Mesothelial cell of epicardium (in vitro differentiated cells): ENCODE measurements at regions not wholly inside any gene's neighbourhood (a gene's known extent, or its start where the extent isn't known, plus 50 kb on each side); places are given as distances from the start of the nearest gene placed in this dataset.

ENCODE experiments used
- DNase-seq, 2 experiments: peaks; one replicate each; pipeline ENCODE4 v3.0.0; 2021; ENCODE audit warnings: low spot score in 2 of 2; ENCODE audit not compliant: unreplicated experiment in 2 of 2
- H3K27ac Mint-ChIP-seq: 2 replicates; pipeline ENCODE4 v1.8.0; 2021; ENCODE audit warnings: mixed read lengths
- H3K27me3 Mint-ChIP-seq: 2 replicates; pipeline ENCODE4 v1.8.0; 2021; ENCODE audit warnings: low read depth, mixed read lengths
- H3K36me3 Mint-ChIP-seq: 2 replicates; pipeline ENCODE4 v1.8.0; 2021; ENCODE audit warnings: mixed read lengths
- H3K4me1 Mint-ChIP-seq: 2 replicates; pipeline ENCODE4 v1.8.0; 2021; ENCODE audit warnings: mixed read lengths
- H3K4me3 Mint-ChIP-seq: 2 replicates; pipeline ENCODE4 v1.8.0; 2021; ENCODE audit warnings: mild to moderate bottlenecking, moderate library complexity, mixed read lengths
- H3K9me3 Mint-ChIP-seq: 2 replicates; pipeline ENCODE4 v1.8.0; 2021; ENCODE audit warnings: mixed read lengths
- TF ChIP-seq, protein P1 (sequence below): fragments of 200-600 bp; sonication (generic); IDR thresholded peaks from one replicate; pipeline ENCODE4 v1.5.0; 2021; ENCODE audit warnings: antibody characterized with exemption; ENCODE audit not compliant: unreplicated experiment

DNA sequence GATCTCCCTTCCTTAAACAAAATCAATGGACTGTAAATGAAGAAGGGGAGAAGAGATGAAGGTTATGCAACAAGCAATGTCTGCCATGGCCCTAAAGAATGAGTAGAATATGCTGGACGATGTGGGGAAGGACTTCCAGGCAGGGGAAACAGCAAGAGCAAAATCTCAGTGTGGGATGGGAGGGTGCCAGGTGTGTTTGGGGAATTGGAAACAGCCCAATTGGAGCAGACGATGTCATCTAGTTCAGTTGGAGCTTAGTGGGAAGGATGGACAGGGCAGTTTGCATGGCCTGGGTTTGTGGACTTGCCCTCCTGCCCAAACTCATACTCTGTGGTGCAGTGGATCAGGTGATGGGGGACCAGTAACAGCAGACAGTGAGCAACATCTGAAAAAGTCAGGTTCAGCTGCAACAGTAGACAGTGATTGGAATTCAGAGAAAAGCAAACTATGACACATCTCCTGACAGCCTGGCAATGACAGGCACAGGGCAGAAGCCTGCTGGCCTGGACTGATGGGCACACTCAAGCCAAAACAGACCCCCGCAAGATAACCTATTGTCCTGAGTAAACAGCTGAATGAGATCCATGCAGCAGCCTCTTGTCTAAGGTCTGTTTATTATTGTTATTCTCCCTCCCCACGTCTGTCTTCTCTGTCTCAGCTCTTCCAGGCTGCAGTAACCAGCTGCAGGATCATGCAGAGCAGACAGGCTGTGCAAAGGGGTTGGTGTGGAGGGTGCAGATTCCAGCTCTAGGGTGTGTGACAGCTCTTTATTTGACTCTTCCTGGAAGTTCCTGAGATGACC, 50.5 kb upstream of the PRELP start:
- Mint-ChIP-seq H3K4me1 (peaks cover 31% of the 10 kb centered on the region), H3K4me3 (no peak overlapping the region), H3K27ac (no peak overlapping the region), H3K36me3 (no peaks in the 10 kb centered on the region), H3K9me3 (no peaks in the 10 kb centered on the region), H3K27me3 (peaks cover 34% of the 10 kb centered on the region)
- TF ChIP-seq, protein P1, sequence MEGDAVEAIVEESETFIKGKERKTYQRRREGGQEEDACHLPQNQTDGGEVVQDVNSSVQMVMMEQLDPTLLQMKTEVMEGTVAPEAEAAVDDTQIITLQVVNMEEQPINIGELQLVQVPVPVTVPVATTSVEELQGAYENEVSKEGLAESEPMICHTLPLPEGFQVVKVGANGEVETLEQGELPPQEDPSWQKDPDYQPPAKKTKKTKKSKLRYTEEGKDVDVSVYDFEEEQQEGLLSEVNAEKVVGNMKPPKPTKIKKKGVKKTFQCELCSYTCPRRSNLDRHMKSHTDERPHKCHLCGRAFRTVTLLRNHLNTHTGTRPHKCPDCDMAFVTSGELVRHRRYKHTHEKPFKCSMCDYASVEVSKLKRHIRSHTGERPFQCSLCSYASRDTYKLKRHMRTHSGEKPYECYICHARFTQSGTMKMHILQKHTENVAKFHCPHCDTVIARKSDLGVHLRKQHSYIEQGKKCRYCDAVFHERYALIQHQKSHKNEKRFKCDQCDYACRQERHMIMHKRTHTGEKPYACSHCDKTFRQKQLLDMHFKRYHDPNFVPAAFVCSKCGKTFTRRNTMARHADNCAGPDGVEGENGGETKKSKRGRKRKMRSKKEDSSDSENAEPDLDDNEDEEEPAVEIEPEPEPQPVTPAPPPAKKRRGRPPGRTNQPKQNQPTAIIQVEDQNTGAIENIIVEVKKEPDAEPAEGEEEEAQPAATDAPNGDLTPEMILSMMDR, result no peak
- no peak for DNase-seq

DNA sequence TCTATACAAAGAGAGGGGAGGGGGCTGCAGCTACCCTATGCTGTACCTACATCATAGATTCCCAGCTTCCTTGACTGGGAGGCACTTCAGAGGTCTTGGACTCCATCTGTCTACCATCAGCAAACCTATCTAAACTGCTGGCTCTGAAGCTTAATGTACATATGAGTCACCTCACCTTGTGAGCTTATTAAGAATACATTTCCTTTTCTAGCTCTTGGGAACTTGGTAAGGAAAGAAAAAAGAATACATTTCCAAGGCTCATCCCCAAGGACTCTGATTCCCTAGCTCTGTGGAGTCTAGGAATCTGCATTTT, 50.0 kb upstream of the PRELP start:
- Mint-ChIP-seq H3K27ac (peak overlapping the region; percentile 66), H3K27me3 (peaks cover 34% of the 10 kb centered on the region), H3K36me3 (no peaks in the 10 kb centered on the region), H3K4me3 (no peak overlapping the region), H3K4me1 (peaks cover 31% of the 10 kb centered on the region), H3K9me3 (no peaks in the 10 kb centered on the region)
- TF ChIP-seq, protein P1, result no peak
- no peak for DNase-seq
